ENCODE measurements at regions not wholly inside any gene's neighbourhood (a gene's known extent, or its start where the extent isn't known, plus 50 kb on each side); places are given as distances from the start of the nearest gene placed in this dataset.

DNA sequence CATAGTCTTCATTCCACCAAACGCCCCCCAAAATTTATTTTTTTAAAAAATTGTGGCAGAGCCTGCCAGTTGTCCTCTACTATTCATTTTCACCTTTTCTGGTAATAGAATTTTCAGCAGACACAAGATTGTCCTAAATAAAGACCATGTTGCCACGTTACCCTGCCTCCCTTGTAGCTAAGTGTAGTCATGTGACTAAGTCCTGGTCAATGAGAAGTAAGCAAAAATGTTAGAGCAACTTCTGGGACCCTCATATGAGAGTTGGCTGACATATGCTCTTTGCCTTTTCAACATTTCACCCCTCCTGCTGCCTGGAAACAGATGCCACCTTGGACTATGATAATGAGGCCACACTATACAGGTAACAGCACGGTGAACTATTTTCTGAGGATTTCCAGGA lies 203.1 kb downstream of the PIK3R1 start:
- Histone ChIP-seq H3K27me3 (ENCODE audit: control insufficient read depth, insufficient read depth, low read length) (no peaks in the 10 kb centered on the region), H3K36me3 (ENCODE audit: control insufficient read depth, insufficient read depth, low read length) (no peaks in the 10 kb centered on the region), H3K4me3 (ENCODE audit: low read depth, low read length) (no peak overlapping the region)
- DNase-seq (ENCODE audit: low read depth) (no peak), FAIRE-seq (no peak)
- TF ChIP-seq CTCF (IDR thresholded peaks at IDR 0.05; ENCODE audit: insufficient read depth, low read length, severe bottlenecking) = no peak

GRCh38 chr5:68419081-68419636 lies 203.6 kb downstream of the PIK3R1 start:
- H3K27me3 ChIP-seq (ENCODE audit: control insufficient read depth, insufficient read depth, low read length) = no peaks in the 10 kb centered on the region
- no peak for FAIRE-seq
- H3K4me3 ChIP-seq (ENCODE audit: low read depth, low read length) = no peak overlapping the region
- no peak for TF ChIP-seq CTCF (IDR thresholded peaks at IDR 0.05; ENCODE audit: insufficient read depth, low read length, severe bottlenecking)
- no peaks in the 10 kb centered on the region for H3K36me3 ChIP-seq (ENCODE audit: control insufficient read depth, insufficient read depth, low read length)
- no peak for DNase-seq (ENCODE audit: low read depth)

- DNase-seq (ENCODE audit: low read depth) (no peak), FAIRE-seq (no peak)
- TF ChIP-seq CTCF (IDR thresholded peaks at IDR 0.05; ENCODE audit: insufficient read depth, low read length, severe bottlenecking) = no peak
- Histone ChIP-seq H3K36me3 (ENCODE audit: control insufficient read depth, insufficient read depth, low read length) (no peaks in the 10 kb centered on the region), H3K4me3 (ENCODE audit: low read depth, low read length) (no peak overlapping the region), H3K27me3 (ENCODE audit: control insufficient read depth, insufficient read depth, low read length) (no peaks in the 10 kb centered on the region)
These were observed 204.3 kb downstream of the PIK3R1 start for GRCh38 chr5:68419637-68420452.

- no peak overlapping the region for H3K4me3 ChIP-seq (ENCODE audit: low read depth, low read length)
- H3K36me3 ChIP-seq (ENCODE audit: control insufficient read depth, insufficient read depth, low read length) = no peaks in the 10 kb centered on the region
- no peak for DNase-seq (ENCODE audit: low read depth)
- no peaks in the 10 kb centered on the region for H3K27me3 ChIP-seq (ENCODE audit: control insufficient read depth, insufficient read depth, low read length)
- no peak for TF ChIP-seq CTCF (IDR thresholded peaks at IDR 0.05; ENCODE audit: insufficient read depth, low read length, severe bottlenecking)
- no peak for FAIRE-seq
These were observed 205.2 kb downstream of the PIK3R1 start for GRCh38 chr5:68420476-68421344.

DNA sequence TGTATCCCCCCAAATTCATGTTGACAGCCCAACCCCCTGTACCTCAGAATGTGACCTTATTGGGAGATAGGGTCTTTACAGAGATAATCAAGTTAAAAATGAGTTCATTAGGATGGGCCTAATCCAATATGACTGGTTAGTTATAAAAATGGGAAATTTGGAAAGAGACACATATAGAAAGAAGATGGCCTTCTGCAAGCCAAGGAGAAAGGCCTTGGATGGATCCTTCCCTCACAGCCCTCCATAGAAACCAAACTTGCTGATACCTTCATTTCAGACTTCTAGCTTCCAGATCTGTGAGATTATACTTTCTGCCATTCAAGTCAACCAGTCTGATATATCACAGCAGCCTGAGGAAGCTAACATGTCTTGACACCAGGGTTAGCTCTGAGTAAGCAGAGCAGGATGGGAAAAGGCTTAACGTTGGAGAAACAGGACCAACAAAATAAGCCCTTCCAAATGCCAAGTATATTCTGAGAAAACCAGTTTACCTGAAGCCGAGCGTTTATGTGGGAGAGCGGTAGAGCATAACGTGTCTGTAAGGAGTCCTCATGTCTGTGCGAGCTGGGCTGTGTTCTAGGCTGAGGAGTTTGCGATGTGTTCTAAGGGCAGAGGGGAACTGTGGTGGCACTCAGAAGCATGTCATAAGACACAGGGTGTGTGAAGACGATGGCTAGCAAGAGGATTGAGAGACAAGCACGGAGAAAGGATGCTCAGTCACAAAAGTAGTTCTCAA lies 206.1 kb downstream of the PIK3R1 start:
- DNase-seq (ENCODE audit: low read depth) (no peak), FAIRE-seq (peak; percentile 86)
- Histone ChIP-seq H3K4me3 (ENCODE audit: low read depth, low read length) (no peak overlapping the region), H3K36me3 (ENCODE audit: control insufficient read depth, insufficient read depth, low read length) (no peaks in the 10 kb centered on the region), H3K27me3 (ENCODE audit: control insufficient read depth, insufficient read depth, low read length) (no peaks in the 10 kb centered on the region)
- no peak for TF ChIP-seq CTCF (IDR thresholded peaks at IDR 0.05; ENCODE audit: insufficient read depth, low read length, severe bottlenecking)

Data from bronchial epithelial cell (primary cell).